PC-9 (cell line): ENCODE measurements at regions not wholly inside any gene's neighbourhood (a gene's known extent, or its start where the extent isn't known, plus 50 kb on each side); places are given as distances from the start of the nearest gene placed in this dataset.
"Not testable (repeated sequence)": the region's sequence is repeated elsewhere in the genome, so short reads cannot be mapped to it uniquely, and the experiment has no call there.

Experiments
- EZH2 ChIP-seq: fragments of 200-600 bp; sonication (generic); IDR thresholded peaks from 2 replicates; pipeline ENCODE4 v1.8.0; 2017; ENCODE audit warnings: antibody characterized with exemption, low read depth
- TF ChIP-seq, protein P1 (sequence below): fragments of 200-600 bp; sonication (generic); conservative IDR thresholded peaks from 2 replicates; pipeline ENCODE4 v1.6.1; 2017; ENCODE audit warnings: mixed run types, antibody characterized with exemption, mild to moderate bottlenecking, moderate library complexity

GRCh38 chr15:101980206-101980910 lies 168.4 kb downstream of the OR4F15 start:
- TF ChIP-seq EZH2: not testable (repeated sequence)
- TF ChIP-seq, protein P1, sequence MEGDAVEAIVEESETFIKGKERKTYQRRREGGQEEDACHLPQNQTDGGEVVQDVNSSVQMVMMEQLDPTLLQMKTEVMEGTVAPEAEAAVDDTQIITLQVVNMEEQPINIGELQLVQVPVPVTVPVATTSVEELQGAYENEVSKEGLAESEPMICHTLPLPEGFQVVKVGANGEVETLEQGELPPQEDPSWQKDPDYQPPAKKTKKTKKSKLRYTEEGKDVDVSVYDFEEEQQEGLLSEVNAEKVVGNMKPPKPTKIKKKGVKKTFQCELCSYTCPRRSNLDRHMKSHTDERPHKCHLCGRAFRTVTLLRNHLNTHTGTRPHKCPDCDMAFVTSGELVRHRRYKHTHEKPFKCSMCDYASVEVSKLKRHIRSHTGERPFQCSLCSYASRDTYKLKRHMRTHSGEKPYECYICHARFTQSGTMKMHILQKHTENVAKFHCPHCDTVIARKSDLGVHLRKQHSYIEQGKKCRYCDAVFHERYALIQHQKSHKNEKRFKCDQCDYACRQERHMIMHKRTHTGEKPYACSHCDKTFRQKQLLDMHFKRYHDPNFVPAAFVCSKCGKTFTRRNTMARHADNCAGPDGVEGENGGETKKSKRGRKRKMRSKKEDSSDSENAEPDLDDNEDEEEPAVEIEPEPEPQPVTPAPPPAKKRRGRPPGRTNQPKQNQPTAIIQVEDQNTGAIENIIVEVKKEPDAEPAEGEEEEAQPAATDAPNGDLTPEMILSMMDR: not testable (repeated sequence)
